HG03159 (cell line): ENCODE measurements at regions not wholly inside any gene's neighbourhood (a gene's known extent, or its start where the extent isn't known, plus 50 kb on each side); places are given as distances from the start of the nearest gene placed in this dataset.

Source experiments
- ATAC-seq: cut with Tn5 transposase; IDR thresholded peaks from one replicate; pipeline ENCODE4 v1.9.1; 2021; ENCODE audit warnings: mild to moderate bottlenecking, moderate library complexity; ENCODE audit not compliant: unreplicated experiment

DNA sequence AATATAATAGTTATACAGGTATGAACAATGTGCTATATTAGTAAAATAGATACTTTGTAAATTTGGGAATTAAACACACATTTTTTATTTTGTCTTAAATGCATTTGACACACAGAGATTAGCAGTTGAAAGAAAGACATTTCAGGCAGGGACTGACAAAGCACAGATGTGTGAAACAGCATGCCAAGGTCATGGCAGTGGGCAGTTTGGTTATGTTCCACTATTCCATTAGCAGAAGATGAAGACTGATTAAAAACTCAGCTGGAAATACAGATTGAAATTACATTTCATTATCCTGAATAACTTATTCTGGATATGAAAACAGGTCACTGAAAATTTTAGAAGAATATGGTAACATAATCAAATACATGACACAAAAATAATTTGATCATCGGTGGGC, 669.8 kb upstream of the LRFN5 start:
- no peak for ATAC-seq

DNA sequence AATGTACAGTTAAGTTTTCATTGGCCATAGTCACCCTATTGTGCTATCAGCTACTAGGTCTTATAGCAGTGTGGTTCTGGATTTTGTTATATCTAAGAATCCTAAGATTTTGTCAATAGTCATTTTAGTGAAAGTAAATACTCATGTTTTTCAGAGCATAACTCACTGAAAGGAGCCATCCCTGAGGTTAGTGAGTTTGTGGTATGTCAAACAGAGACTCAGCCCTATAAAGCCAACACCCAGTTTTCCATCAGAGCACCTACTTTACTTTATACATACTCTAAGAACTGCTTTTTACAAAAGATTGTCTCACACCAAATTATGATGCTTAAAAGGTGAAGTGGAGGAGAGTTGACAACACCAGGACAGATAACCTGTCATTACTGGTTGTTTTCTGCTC, 686.3 kb upstream of the LRFN5 start:
- ATAC-seq: no peak

DNA sequence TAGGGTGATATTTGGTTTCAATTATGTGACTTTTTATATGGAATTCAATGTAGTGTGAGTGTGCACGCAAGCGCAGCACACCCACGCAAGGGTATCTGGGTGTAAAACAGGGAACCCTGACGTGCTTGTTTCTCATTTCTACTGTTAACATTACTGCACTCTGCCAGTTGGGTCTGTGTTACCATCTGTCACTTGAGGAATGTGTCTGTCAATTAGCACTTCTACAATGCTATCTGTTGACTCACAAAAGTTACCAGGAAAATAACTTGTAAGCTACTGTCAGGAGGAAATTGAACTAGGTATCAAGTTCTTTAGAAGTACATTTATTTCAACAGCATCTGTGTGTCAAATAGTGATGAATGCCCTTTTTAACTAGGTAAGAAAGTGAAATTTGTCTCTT, 695.5 kb upstream of the LRFN5 start:
- ATAC-seq: no peak

DNA sequence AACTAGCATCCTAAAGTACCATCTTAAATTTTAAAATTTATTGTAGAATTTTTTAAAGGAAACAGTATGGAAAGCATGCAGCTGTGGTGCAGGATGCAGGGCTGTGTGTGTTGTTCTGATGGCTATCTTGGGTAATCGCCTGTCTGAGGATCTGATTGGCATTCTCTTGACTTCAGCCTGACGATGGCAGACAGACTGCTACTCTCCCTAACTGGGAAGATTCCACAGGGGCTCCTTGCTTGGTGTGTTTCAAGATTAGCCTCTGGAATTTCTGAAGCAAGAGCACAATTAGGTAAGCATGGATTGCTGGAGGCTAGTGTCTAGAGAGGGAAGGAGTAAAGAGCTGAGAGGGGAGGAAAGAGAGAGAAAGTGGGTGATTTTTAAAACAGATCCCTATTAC, 696.8 kb upstream of the LRFN5 start:
- ATAC-seq: no peak

DNA sequence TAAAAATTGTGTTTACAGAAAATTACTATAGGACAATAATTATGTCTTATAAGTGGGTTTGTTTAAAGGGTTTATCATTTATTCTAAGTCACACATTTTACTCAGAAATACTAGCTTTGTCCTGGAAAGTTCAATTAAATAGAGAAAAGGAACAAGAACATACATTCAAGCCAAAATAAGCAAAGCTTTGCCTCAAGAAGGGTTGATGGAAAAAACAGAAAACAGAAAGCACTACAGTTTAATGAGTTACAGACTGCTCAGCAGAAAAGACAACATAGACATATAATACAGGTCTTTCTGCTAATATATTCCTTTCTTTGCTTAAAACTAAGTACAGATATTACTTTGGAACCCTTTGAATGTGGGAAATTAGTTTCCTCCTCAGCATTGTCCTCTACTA, 703.0 kb upstream of the LRFN5 start:
- ATAC-seq: no peak

DNA sequence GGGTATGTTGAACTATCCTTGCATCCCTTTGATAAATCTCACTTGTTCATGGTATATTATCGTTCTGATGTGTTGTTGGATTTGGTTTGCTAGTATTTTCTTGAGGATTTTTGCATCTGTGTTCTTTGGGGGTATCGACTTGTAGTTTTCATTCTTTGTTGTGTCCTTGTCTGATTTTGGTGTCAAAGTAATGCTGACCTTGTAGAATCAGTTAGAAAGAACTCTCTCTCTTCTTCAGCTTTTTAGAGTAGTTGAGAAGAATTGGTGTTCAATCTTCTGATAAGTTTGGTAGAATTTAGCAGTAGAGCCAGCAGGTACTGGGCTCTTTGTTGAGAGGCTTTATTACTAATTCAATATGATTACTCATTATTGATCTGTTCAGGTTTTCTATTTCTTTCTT, 707.2 kb upstream of the LRFN5 start:
- no peak for ATAC-seq

DNA sequence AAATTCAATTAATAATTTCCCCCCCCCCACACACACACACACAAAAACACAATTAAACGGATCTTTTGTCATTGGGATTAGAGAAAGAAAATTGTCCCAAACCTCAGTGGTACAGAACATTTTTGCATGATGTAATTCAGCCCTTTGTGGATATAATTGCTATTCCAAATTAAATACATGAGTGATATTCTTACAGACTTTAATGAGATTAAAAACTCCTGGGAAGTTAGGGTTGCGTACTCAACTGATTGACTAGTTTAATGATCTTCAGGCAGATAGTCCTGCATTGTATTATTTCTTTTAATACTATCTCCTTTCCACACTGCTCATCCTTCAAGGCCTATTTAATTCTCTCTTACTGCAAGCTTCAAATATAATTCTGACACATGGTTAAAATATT, 711.8 kb upstream of the LRFN5 start:
- ATAC-seq: no peak

DNA sequence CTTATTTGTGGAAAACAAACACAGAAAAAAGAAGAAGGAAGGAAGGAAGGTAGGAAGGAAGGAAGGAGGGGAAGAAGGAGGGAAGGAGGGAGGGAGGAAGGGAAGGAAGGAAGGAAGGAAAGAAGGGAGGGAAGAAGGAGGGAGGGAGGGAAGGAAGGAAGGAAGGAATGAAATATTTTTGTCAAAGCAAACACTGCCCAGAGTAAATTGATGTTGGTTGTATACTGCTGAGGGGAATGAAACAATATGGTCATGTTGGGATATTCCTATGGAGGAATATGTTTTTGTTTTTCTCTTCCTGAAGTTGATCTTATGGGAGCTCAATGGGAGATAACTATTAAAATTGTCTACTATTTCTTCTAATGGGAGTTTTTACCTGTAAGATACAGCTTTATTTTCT, 717.5 kb upstream of the LRFN5 start:
- ATAC-seq: no peak

DNA sequence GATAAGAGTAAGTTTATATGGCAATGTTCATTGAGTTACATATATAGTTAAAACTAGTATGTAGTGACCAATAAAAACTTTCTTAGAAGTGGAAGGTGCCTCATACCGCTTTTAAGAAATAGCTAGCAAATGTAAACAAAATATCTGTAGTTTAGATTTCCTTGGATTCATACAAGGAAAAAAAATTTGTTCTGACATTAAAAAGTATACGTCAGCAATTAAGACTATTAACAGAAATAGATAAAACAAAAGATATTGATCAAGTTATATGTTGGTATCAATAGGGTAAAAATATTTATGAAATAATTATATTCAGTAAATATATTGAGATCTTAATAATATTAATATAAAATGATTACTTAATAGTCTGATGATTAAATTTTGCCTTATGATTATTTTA, 718.8 kb upstream of the LRFN5 start:
- no peak for ATAC-seq

DNA sequence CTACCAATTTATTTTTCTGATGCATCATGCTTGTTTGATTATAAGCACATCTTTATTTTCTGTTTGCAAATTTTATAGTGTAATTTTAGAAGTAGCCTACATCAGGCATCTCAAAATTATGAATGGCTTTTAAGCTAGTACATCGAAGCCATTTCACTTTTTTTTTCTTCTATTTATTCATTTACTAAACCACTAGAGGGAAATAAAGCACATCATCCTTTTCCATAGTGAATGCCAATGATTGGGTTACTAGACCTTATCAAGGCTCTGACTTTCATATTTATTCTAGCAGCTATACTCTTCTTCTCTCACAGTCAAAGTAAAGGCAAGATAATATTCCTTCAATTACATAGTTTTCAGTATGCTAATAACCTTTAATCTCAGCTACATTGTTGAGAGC, 736.4 kb upstream of the LRFN5 start:
- no peak for ATAC-seq

DNA sequence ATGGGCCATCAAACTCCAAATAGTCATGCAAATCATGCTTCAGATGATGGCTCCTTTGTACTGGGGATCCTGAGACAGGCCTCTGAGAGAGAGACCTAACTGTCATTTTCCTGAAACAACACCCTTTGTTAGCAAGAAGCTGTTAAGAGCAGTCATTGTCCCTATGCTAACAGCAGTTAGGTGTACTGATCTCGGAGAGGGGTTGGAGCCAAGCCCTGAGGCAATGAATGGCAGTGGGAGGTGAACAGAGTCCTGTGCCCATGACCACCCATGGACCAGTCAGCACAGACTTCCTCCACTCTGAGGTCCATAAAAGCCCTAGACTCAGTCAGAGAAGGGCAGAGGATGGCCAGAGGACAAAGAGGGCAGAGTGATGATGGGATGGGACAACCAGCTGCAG, 747.6 kb upstream of the LRFN5 start:
- no peak for ATAC-seq

DNA sequence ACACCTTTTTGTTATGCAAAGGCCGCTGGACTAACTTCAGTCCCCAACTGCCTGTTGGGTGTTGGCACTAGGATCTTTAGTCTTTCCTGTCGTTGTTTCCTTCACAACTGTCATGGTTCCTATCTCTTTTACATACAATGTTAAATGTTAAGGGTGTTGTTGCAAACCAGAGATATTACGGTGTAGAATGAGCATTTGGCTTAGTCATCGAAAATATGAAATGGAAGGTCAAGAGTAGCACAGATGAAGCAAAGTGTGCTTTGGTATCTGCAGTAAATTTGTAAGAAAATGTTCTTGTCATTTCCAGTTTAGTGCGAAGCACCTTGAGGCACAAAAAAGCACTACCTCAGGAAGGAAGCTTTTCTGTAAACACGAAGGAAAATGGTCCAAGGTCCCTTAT, 751.3 kb upstream of the LRFN5 start:
- ATAC-seq: no peak

DNA sequence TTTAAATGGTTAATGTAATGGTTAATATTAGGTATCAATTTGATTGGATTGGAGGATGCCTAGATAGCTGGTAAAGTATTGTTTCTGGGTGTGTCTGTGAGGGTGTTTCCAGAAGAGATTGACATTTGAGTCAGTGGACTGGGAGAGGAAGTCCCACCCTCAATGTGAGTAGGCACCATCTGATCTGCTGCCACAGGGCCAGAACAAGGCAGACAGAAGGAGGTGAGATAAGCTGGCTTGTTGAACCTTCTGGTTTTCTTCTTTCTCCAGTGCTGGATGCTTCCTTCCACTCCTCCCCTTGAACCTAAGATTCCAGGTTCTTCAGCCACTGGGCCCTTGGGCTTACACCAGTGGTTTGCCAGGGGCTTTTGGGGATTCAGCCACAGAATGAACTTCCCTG, 756.5 kb upstream of the LRFN5 start:
- ATAC-seq: no peak

DNA sequence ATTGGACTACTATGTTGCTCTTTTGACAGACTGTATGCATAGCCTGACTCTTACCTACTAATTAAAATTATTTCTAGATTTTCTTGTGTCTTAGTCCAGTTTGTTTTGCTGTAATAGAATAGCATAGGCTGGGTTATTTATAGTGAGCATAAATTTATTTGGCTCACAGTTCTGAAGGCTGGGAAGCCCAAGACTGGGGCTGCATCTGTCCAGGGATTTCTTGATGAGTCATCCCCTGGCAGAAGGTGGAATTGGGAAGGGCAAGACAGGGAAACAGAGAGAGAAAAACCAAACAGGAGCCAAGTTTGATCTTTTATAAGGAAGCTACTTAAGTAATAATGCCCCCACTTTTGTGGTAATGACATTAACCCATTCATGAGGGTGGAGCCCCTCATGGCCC, 759.2 kb upstream of the LRFN5 start:
- ATAC-seq: no peak

DNA sequence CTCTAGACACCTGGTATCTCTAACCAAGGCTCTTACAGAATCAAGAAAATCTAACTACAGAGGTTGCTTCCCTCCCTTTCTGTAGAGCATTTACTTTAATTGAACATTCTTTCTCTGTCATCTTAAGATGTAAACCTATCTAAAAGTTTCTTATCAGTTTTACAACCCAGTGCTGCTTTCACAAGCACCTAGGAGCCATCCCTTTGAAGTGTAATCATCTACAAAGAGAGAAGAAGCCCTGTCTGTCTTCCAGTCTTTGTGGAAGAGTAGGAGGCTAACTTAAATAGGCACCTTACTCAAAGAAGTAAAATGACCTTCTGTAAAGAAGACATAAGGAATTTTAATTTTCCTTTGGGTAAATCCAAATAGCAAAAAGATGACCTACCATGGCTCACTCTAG, 763.9 kb upstream of the LRFN5 start:
- no peak for ATAC-seq

DNA sequence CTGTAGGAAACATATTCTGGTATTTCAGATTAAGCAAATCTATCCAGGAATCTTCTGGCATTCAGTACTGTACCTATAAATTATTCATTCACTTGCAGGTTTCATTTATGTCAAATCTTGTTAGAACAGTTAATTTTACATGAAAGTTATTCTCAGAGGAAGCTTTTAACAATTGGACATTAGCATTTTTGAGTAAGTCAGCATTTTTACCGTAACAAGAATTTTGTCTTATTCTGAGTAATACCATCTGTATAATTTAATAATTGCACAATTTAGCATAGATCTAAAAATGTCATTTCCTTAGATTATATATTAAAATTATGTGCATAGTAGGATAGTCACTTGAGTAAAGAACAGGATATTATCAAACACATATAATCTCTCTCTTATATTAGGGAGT, 764.8 kb upstream of the LRFN5 start:
- ATAC-seq: no peak

DNA sequence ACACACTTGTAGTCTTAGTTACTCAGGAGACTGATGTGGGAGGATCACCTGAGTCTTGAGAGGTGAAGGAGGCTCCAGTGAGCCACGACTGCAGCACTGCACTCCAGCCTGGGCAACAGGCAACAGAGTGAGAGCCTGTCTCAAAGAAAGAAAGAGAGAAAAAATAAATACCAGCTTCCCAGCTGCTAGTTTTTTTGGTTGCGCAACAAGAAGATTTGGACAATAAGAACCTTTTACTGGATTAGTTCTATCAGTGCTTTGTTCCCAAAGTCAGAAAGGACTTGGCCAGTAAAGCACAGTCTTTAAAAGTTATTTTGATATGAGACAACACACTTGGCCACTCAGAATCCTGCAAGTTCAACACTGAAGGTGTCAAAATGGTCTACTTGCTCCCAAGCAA, 768.1 kb upstream of the LRFN5 start:
- ATAC-seq: no peak

DNA sequence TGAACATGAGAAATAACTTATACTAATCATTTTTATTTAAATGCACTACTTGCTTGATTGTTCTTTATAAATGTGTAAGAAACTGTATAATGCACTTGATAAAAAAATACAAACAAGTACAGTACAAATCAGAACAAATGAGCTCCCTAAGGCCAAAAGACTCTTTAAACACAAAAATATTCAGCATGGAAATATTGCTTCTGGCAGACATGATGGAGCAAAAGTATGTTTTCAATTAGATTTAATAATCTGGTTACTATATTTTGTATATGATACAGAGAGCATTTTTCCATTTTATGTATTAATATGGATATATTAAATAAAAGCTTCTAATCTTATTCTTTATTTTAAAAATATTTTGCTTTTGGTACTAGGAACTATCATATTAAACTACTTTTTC, 800.2 kb upstream of the LRFN5 start:
- ATAC-seq: no peak

DNA sequence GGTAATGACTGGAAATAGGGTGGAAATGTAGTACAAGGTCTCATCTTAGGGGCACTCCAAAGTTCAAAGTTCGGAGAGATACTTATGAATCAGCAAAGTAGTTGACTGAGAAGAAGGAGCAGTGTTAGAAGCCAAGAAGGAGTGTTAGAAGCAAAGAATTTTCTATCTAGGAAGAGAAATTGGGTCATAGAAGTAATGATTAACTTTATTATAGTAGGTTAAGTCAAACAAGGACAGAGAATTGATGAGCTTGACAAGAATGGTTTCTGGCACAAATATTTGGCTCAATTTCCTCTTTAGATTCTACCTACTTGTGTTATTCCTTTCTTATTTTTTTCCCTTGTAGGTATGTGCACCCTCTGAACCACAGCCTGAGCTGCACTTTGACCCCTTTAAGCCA, 810.5 kb upstream of the LRFN5 start:
- no peak for ATAC-seq

DNA sequence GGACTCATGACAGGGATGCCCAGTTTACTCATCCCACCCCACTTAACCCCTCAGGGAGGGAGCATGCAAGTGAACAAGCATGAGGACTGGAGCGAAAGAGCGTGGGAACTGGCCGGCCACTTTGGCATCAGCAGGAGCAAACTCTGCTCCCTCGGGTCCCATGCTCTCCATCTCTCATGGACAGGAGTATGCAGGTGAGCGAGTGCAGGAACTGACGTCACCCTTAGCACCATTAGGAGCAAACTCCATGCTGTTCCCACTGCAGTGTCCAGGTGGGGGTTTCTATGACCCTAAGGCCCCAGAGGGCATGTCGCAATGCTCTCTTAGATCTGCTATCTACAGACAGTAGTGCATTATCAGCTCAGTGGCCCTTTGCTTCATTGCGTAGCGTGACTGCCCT, 821.8 kb upstream of the LRFN5 start:
- no peak for ATAC-seq

DNA sequence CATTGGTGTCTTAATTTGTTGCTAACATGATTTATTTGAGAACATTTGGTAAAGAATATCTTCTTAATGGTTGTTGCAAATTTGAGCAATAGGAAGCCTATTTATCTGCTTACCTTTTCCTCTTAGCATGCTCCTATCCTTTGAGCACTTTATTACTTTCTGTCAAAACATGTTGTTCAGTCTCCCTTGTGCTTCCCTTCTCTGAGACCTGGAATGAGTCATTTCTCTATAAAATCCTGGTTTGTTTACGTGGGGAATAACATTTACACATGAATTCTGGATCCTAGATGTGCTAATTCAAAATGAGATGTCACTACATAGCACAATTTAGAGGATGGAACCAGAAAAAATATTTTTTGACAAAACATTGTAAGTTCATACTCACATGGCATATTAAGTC, 844.0 kb upstream of the LRFN5 start:
- no peak for ATAC-seq

DNA sequence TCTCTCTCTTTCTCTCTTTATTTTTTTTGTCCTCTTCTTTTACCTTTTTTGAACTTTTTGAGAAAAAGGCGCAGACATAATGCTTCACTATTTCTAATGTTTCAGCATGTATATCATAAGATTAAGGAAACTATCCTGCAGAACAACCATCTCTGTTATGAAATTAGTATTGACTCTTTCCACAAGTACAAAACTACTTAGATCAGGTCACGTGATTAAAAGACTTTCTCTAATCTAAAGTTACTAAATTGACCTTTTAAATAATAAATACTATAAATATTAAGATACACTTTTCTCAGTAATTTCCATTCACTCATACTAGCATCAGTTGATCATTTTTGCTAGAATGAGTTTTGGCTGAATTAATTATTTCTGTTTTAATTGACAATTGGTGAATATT, 844.5 kb upstream of the LRFN5 start:
- no peak for ATAC-seq

DNA sequence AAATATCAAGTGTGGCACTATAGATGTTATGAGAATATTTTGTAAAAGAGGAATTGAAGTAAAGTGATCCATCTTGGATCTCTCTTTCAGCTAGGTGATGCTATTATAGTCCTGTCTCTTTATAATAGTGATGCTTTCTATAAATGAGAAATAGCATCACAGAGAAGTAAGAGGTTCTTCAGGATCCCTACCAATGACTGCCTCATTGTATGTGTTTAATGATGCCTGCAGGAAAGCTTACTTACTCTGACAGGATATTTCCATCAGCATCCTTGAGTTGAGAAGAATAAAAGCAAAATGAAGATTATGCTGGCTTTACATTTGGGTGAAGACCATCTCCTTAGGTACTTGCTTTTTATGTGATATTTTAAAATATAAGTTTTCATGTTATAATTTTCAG, 846.0 kb upstream of the LRFN5 start:
- no peak for ATAC-seq

DNA sequence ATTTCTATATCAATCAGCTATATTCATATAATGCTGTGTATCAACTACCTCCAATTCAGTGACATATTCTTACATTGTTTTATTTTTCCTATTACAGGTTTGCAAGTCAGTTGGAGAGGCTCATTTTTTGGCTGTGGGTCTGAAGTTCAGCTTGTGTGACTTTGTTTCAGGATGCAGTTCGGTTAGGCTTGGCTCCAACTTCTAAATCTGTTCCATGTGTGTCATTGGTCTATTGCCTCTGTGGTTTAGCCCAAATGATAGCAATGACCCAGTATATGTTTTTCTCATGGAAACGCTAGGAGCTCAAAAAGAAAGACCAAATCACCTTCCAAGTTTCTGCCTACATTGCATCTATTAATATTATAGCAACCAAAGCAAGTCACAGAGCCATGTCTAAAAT, 848.6 kb upstream of the LRFN5 start:
- ATAC-seq: no peak
